Right lobe of liver (tissue), 6 donors: ENCODE measurements at regions not wholly inside any gene's neighbourhood (a gene's known extent, or its start where the extent isn't known, plus 50 kb on each side); places are given as distances from the start of the nearest gene placed in this dataset.
"Not testable (repeated sequence)": the region's sequence is repeated elsewhere in the genome, so short reads cannot be mapped to it uniquely, and the experiment has no call there.

ENCODE experiments used
- ATAC-seq, 4 donors: fragments of 200-7000 bp; cut with Tn5 transposase; one replicate each; pipeline ENCODE4 v1.9.1; 2020; ENCODE audit warnings: mild to moderate bottlenecking in 4 of 4, moderate library complexity in 4 of 4
- DNase-seq, 3 donors: peaks; one replicate each; pipeline ENCODE4 v3.0.0-alpha.2; 2020
- H3K27ac ChIP-seq, 3 donors: fragments of 200-600 bp; one replicate each; pipeline ENCODE4 v1.8.0; 2022
- H3K27me3 ChIP-seq, 2 donors: fragments of 200-600 bp; one replicate each; pipeline ENCODE4 v1.8.0; 2022
- H3K36me3 ChIP-seq, 4 donors: fragments of 200-600 bp; sonication (generic) in 1 of 4; one replicate each; pipeline versions ENCODE4 v1.5.1 to v1.8.0; 2017 to 2022; ENCODE audit warnings: control low read depth in 1 of 4
- H3K4me1 ChIP-seq, 4 donors: fragments of 200-600 bp; sonication (generic) in 1 of 4; one replicate each; pipeline versions ENCODE4 v1.5.1 to v1.8.0; 2017 to 2022; ENCODE audit warnings: control low read depth in 1 of 4
- H3K4me3 ChIP-seq, 3 donors: fragments of 200-600 bp; one replicate each; pipeline ENCODE4 v1.8.0; 2022
- H3K9me3 ChIP-seq, 4 donors: fragments of 200-600 bp; sonication (generic) in 1 of 4; one replicate each; pipeline versions ENCODE4 v1.5.1 to v1.8.0; 2017 to 2022; ENCODE audit warnings: control low read depth in 1 of 4
- POLR2A ChIP-seq: fragments of 450-650 bp; IDR thresholded peaks from one replicate; pipeline ENCODE4 v1.6.1; 2017; ENCODE audit warnings: antibody characterized with exemption, mild to moderate bottlenecking
- WGBS: methylation state at CpG from one replicate; pipeline ENCODE4 v1.1.6; 2018; ENCODE audit warnings: low coverage, low lambda C conversion rate; ENCODE audit not compliant: insufficient coverage; ENCODE audit errors: missing lambda C conversion rate; 5-methylcytosine and 5-hydroxymethylcytosine counted together
- intact Hi-C, 2 donors: fragments of 100-400 bp; cut with DNase I; formaldehyde crosslinking; loops; one replicate each; pipeline versions ENCODE4 v1.11.2 to v1.14.1; 2022
- TF ChIP-seq, protein P1 (sequence below), 4 donors: fragments of 200-600 bp in 3 of 4; fragments of 450-650 bp in 1 of 4; IDR thresholded peaks; one replicate each; pipeline versions ENCODE4 v1.5.1 to v1.8.0; 2016 to 2022; ENCODE audit warnings: antibody characterized with exemption in 4 of 4, mild to moderate bottlenecking in 2 of 4
- donor health status: DM: no; HTN: yes; CAD: no.
- donor health status: DM: no; HTN: no; CAD: no.
- donor health status: DM: no; HTN: no; CAD: no.
- donor health status: DM: no; HTN: yes; CAD: no.
- donor health status: DM: no; HTN: yes; CAD: no.

DNA sequence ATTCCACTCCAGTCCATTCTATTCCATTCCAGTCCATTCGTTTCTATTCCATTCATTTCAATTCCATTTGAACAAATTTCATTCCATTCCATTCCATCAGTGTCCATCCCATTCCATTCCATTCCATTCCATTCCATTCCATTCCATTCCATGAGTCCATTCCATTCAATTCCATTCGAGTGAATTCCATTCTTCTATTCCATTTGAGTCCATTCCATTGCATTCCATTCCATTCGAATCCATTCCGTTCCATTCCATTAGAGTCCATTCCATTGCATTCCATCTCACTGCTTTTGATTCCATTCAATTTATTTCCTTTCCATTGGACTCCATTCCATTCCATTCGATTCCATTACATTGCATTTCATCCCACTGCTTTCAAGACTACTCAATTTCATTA lies 1132.1 kb downstream of the RPIA start:
- intact Hi-C loops, result no loop called here
- Histone ChIP-seq H3K4me3 (no peak overlapping the region), H3K4me1 (no peaks in the 10 kb centered on the region), H3K9me3 (peaks cover 0 to 40% (median 11%) of the 10 kb centered on the region in 4 donors), H3K36me3 (no peaks in the 10 kb centered on the region), H3K27me3 (no peaks in the 10 kb centered on the region), H3K27ac (no peak overlapping the region)
- ATAC-seq (no peak), DNase-seq (no peak)
- 37% methylated on average over 5 of the region's 5 CpGs for WGBS
- TF ChIP-seq POLR2A, result no peak
- TF ChIP-seq, protein P1, sequence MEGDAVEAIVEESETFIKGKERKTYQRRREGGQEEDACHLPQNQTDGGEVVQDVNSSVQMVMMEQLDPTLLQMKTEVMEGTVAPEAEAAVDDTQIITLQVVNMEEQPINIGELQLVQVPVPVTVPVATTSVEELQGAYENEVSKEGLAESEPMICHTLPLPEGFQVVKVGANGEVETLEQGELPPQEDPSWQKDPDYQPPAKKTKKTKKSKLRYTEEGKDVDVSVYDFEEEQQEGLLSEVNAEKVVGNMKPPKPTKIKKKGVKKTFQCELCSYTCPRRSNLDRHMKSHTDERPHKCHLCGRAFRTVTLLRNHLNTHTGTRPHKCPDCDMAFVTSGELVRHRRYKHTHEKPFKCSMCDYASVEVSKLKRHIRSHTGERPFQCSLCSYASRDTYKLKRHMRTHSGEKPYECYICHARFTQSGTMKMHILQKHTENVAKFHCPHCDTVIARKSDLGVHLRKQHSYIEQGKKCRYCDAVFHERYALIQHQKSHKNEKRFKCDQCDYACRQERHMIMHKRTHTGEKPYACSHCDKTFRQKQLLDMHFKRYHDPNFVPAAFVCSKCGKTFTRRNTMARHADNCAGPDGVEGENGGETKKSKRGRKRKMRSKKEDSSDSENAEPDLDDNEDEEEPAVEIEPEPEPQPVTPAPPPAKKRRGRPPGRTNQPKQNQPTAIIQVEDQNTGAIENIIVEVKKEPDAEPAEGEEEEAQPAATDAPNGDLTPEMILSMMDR (IDR thresholded peaks at IDR 0.05), result no peak

DNA sequence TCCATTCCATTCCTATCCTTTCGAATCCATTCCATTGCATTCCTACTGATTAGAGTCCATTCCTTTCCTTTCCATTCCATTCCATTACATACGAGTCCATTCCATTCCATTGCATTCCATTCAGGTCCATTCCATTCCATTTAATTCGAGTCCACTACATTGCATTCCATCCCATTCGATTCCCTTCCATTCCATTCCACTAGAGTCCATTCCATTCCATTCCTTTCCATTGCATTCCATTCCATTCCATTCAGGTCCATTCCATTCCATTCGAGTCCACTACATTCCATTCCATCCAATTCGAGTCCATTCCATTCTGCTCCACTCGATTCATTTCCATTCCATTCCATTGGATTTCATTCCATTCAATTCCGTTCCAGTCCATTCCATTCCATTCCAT lies 1133.6 kb downstream of the RPIA start:
- 49% methylated on average over 8 of the region's 8 CpGs for WGBS
- TF ChIP-seq POLR2A, result no peak
- TF ChIP-seq, protein P1 (IDR thresholded peaks at IDR 0.05), result no peak
- H3K27ac ChIP-seq, result no peak overlapping the region
- no peaks in the 10 kb centered on the region for H3K4me1 ChIP-seq
- intact Hi-C loops, result no loop called here
- no peak for DNase-seq
- H3K4me3 ChIP-seq, result no peak overlapping the region
- no peaks in the 10 kb centered on the region for H3K36me3 ChIP-seq
- no peaks in the 10 kb centered on the region for H3K27me3 ChIP-seq
- no peak for ATAC-seq
- H3K9me3 ChIP-seq, result peaks cover 0 to 35% (median 11%) of the 10 kb centered on the region in 4 donors

DNA sequence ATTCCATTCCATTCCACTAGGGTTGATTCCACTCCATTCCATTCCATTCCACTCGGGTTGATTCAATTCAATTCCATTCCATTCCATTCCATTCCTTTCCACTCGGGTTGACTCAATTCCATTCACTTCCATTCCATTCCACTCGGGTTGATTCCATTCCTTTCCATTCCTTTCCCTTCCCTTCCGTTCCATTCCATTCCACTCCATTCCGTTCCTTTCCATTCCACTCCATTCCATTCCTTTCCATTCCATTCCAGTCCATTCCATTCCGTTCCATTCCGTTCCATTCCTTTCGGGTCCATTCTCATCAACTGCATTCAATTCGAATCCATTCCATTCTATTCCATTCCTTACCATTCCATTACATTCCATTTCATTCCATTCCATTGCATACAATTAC lies 1135.3 kb downstream of the RPIA start:
- H3K36me3 ChIP-seq, DNase-seq, H3K4me3 ChIP-seq, H3K27ac ChIP-seq, intact Hi-C loops, ATAC-seq, H3K4me1 ChIP-seq, H3K27me3 ChIP-seq: not testable (repeated sequence)
- peaks cover 0 to 35% (median 13%) of the 10 kb centered on the region in 4 donors for H3K9me3 ChIP-seq
- 45% methylated on average over 9 of the region's 9 CpGs for WGBS

DNA sequence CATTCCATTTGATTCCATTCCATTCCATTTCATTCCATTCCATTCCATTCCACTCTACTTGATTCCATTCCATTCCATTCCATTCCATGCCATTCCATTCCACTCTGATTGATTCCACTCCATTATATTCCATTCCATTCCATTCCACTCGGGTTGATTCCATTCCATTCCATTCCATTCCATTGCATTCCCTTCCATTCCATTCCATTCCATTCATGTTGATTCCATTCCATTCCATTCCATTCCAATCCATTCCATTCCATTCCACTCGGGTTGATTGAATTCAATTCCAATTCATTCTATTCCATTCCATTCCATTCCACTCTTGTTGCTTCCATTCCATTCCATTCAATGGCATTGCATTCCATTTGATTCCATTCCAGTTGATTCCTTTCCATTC lies 1136.4 kb downstream of the RPIA start:
- ATAC-seq, result peak in 2 of 4 donors; percentile 24 to 29
- H3K4me3 ChIP-seq, H3K4me1 ChIP-seq, DNase-seq, H3K27me3 ChIP-seq, intact Hi-C loops, H3K36me3 ChIP-seq, H3K27ac ChIP-seq: not testable (repeated sequence)
- H3K9me3 ChIP-seq, result peaks cover 0 to 35% (median 15%) of the 10 kb centered on the region in 4 donors
- 31% methylated on average over 2 of the region's 2 CpGs for WGBS

DNA sequence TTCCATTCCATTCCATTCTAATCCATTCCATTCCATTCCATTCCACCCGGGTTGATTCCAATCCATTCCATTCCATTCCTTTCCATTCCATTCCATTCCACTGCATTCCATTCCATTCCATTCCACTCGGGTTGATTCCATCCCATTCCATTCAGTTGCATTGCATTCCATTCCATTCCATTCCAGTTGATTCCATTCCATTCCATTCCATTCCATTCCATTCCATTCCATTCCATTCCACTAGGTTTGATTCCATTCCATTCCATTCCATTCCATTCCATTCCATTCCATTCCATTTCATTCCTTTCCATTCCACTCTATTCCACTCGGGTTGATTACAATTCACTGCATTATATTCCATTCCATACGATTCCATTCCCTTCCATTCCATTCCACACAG lies 1136.9 kb downstream of the RPIA start:
- H3K4me3 ChIP-seq, ATAC-seq, H3K27me3 ChIP-seq, intact Hi-C loops, H3K27ac ChIP-seq, H3K36me3 ChIP-seq, H3K4me1 ChIP-seq, DNase-seq: not testable (repeated sequence)
- 41% methylated on average over 4 of the region's 4 CpGs for WGBS
- H3K9me3 ChIP-seq, result peaks cover 0 to 33% (median 15%) of the 10 kb centered on the region in 4 donors

DNA sequence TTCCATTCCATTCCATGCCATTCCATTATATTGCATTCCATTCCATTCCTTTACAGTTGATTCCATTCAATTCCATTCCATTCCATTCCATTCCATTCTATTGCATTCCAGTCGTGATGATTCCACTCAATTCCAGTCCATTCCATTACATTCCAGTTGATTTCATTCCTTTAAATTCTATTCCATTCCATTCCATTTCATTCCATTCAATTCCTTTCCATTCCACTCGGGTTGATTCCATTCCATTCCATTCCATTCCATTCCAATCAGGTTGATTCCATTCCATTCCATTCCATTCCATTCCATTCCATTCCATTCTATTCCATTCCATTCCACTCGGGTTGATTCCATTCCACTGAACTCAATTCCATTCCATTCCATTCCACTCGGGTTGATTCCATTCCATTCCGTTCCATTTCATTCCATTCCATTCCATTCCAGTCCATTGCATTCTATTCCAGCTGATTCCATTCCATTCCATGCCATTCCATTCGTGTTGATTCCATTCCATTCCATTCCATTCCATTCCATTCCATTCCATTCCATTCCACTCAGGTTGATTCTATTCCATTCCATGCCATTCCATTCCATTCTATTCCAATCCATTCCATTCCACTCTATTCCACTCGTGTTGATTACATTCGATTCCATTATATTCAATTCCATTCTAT lies 1137.6 kb downstream of the RPIA start:
- H3K4me3 ChIP-seq, H3K4me1 ChIP-seq, DNase-seq, H3K27me3 ChIP-seq, H3K27ac ChIP-seq, intact Hi-C loops, H3K36me3 ChIP-seq: not testable (repeated sequence)
- WGBS, result 39% methylated on average over 8 of the region's 8 CpGs
- peaks cover 0 to 33% (median 15%) of the 10 kb centered on the region in 4 donors for H3K9me3 ChIP-seq
- ATAC-seq, result peak; percentile 47 to 56 (median 52)
